Astrocyte (in vitro differentiated cells and primary cell): ENCODE measurements at regions not wholly inside any gene's neighbourhood (a gene's known extent, or its start where the extent isn't known, plus 50 kb on each side); places are given as distances from the start of the nearest gene placed in this dataset.

ENCODE experiments used
- EZH2 ChIP-seq: IDR thresholded peaks from 2 replicates; pipeline ENCODE4 v1.6.1; 2012; ENCODE audit warnings: mild to moderate bottlenecking, low read length, inconsistent platforms; ENCODE audit not compliant: insufficient read depth
- TF ChIP-seq, protein P1 (sequence below): IDR thresholded peaks from 2 replicates; pipeline ENCODE4 v1.5.1; 2011; ENCODE audit warnings: low read depth, mild to moderate bottlenecking, inconsistent platforms, low read length, moderate library complexity; ENCODE audit not compliant: insufficient read depth

DNA sequence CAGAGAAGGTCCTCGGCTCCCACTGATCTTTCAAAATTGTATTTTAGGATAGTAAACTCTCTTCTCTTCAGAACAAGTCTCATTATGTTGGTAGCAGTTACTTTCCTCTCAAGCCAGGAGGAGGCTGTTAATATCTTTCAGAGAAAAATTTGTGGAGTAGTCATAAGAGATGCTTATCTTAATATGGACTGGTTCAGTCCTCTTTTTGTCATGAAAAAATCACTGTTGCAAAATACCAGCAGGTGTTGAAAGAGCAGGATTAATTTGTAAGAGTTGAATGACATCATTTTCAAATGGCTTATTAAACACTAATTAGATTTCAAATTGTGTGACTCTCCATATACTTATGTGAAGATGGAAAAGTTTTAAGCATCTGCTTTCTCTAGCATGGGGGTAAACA lies 662.5 kb downstream of the POM121L12 start:
- TF ChIP-seq, protein P1, sequence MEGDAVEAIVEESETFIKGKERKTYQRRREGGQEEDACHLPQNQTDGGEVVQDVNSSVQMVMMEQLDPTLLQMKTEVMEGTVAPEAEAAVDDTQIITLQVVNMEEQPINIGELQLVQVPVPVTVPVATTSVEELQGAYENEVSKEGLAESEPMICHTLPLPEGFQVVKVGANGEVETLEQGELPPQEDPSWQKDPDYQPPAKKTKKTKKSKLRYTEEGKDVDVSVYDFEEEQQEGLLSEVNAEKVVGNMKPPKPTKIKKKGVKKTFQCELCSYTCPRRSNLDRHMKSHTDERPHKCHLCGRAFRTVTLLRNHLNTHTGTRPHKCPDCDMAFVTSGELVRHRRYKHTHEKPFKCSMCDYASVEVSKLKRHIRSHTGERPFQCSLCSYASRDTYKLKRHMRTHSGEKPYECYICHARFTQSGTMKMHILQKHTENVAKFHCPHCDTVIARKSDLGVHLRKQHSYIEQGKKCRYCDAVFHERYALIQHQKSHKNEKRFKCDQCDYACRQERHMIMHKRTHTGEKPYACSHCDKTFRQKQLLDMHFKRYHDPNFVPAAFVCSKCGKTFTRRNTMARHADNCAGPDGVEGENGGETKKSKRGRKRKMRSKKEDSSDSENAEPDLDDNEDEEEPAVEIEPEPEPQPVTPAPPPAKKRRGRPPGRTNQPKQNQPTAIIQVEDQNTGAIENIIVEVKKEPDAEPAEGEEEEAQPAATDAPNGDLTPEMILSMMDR: no peak
- TF ChIP-seq EZH2: no peak
